ENCODE measurements at regions not wholly inside any gene's neighbourhood (a gene's known extent, or its start where the extent isn't known, plus 50 kb on each side); places are given as distances from the start of the nearest gene placed in this dataset.

DNA sequence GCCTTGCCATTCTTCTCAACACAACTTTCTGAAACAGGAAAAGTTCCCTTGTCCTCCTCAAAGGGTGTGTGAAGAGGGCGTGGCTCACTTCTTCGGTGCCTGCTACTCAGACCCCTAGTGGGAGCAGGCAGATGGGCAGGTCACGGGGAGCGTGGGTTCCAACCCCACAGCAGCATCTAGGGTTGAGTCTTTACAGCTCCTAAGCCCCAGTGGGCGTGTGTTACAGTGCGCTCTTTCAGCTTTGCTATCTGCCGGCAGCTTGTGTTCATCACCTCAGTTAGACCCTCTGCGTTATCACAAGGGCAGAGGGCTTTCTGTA lies 57.5 kb upstream of the KLF3 start:
- no peak for DNase-seq

DNA sequence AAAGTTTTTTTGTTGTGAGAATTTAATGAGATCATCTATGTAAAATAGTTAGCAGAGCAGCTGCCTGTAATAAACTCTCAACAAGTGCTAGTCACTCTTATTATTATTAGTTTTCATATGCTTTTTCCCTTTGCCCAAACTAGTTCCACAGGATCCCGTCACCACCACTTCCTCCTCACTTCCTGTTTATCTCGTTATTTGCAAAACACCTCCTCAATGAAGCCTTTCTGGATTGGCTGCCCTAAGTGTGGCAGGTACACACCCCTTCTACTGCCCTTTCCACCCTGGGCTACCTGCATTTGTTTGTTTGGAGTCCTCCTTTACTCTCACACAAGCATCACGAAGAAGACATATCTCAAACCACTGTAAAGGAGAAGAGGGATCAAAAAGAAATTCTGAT lies 54.4 kb upstream of the KLF3 start:
- no peak for DNase-seq

DNA sequence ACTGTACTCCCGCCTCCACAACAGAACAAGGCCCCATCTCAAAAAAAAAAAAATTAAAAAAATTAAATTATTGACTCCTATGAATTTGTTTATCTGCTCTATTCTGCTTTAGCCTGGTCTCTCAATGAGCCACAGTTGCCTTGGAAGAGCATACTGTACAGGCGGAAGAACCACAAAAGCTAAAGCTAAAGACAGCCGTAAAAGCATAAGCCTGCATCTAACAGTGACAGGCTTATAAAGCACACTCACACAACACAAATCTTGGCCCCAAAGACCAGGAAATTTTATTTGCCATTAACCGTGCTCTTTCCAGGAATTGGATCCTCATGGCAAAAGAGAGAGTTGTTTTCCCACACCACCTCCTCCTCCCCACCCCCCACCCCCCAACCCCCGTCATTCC lies 53.5 kb upstream of the KLF3 start:
- DNase-seq, result no peak

DNA sequence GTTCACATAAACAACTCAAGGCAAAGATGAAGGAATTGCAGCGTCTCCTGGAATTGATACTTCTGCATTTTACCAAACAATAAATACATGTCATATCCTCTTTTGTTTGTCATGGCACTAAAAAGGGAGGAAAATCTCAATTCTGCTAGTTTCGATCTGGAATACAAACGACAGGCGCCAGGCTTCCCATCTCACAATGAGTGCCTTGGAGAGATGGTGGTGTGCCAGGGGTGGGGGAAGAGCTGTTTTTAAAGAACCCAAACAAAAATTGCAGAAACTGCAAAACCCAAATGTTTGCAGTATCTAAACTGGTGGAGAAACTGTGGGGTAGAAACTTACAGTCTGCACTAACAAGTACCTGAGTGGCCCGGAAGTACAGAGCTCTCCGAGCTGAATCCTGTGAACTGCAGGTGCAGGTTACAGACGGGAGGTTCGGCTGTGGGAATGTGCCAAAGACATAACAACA lies 53.0 kb upstream of the KLF3 start:
- DNase-seq, result no peak

DNA sequence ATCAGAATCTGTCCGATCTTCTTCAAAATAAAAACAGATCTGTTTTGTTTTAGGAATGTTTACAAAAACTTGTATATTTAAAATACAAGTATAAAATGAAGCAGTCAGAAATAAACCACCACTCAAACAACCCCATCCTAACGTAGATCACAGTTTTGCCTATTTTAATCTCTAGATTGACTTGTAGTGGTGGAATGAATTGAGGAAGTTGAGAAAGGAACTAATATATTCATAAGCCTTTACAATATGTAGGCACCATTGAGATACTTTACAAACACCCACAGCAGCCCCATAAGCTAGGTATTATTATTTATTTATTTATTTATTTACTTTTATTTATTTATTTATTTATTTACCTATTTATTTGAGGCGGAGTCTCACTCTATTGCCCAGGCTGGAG lies 52.3 kb upstream of the KLF3 start:
- DNase-seq, result no peak

DNA sequence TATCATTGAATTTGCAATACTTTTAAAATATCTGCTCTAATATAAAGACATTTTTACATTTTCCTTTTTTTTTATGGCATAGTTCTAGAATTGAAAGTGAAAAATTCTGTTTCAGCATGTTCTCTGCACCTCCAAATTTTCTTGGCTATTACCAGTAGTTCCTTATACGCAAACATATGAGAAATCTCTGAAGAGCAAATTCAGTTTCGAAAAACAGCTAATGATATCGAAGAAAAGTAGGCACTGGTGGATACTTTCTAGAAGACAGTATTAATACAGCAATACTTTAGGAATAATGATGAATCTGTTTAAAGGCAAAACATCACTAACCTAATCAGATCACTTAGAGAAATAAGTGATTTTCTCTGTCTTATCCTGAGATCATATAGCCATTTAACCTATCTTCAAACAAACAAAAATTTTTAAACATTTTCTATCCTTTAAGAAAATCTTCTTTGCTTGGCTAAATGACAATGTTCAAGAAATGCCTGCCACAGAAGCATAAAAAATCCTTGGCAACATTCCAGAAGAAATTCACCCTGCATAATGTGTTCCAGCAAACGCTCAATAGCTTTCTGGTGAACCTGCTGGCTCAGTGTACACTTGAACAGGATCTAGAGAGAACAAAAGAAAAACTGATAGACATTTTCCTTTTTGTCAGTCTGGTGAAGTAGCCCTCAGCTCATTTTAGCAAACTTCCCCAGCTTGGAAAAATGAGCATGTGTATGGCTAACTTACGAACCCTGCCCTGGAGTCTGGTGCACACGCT lies 51.2 kb upstream of the KLF3 start:
- no peak for DNase-seq
